Tibial nerve (tissue), 4 donors: ENCODE measurements at regions not wholly inside any gene's neighbourhood (a gene's known extent, or its start where the extent isn't known, plus 50 kb on each side); places are given as distances from the start of the nearest gene placed in this dataset.

Experiments
- DNase-seq, 2 donors: peaks; one replicate each; pipeline ENCODE4 v3.0.0-alpha.2; 2019; ENCODE audit warnings: low spot score in 2 of 2
- H3K27ac ChIP-seq, 4 donors: fragments of 200-600 bp; sonication (generic) in 3 of 4; one replicate each; pipeline ENCODE4 v1.5.1; 2017 to 2019; ENCODE audit warnings: mild to moderate bottlenecking in 1 of 4
- H3K27me3 ChIP-seq, 2 donors: fragments of 200-600 bp; sonication (generic) in 1 of 2; one replicate each; pipeline versions ENCODE4 v1.5.1 to v1.6.0; 2017 to 2019
- H3K36me3 ChIP-seq, 3 donors: fragments of 200-600 bp; sonication (generic); one replicate each; pipeline ENCODE4 v1.5.1; 2018 to 2019
- H3K4me1 ChIP-seq, 4 donors: fragments of 200-600 bp; sonication (generic) in 3 of 4; one replicate each; pipeline ENCODE4 v1.5.1; 2017 to 2019
- H3K4me3 ChIP-seq, 4 donors: fragments of 200-600 bp; sonication (generic) in 3 of 4; one replicate each; pipeline ENCODE4 v1.5.1; 2017 to 2019; ENCODE audit warnings: mild to moderate bottlenecking in 1 of 4, moderate library complexity in 1 of 4
- H3K9me3 ChIP-seq, 4 donors: fragments of 200-600 bp; sonication (generic) in 3 of 4; one replicate each; pipeline ENCODE4 v1.5.1; 2017 to 2019
- EP300 ChIP-seq, 2 donors: sonication (generic); formaldehyde crosslinking; IDR thresholded peaks; one replicate each; pipeline ENCODE4 v1.6.1; 2017; ENCODE audit warnings: antibody characterized with exemption in 2 of 2, mild to moderate bottlenecking in 1 of 2
- POLR2A ChIP-seq, 2 donors: fragments of 450-650 bp; IDR thresholded peaks; one replicate each; pipeline ENCODE4 v1.6.1; 2017; ENCODE audit warnings: antibody characterized with exemption in 2 of 2, mild to moderate bottlenecking in 2 of 2, moderate library complexity in 2 of 2
- WGBS, 2 donors: methylation state at CpG; one replicate each; pipeline ENCODE4 v1.1.5; 2018; 5-methylcytosine and 5-hydroxymethylcytosine counted together
- TF ChIP-seq, protein P1 (sequence below), 5 experiments: fragments of 200-600 bp in 3 of 5; fragments of 450-650 bp in 2 of 5; sonication (generic) in 3 of 5; IDR thresholded peaks; one replicate each; pipeline ENCODE4 v1.5.1; 2016 to 2019; ENCODE audit warnings: antibody characterized with exemption in 5 of 5, mild to moderate bottlenecking in 3 of 5, moderate library complexity in 2 of 5

DNA sequence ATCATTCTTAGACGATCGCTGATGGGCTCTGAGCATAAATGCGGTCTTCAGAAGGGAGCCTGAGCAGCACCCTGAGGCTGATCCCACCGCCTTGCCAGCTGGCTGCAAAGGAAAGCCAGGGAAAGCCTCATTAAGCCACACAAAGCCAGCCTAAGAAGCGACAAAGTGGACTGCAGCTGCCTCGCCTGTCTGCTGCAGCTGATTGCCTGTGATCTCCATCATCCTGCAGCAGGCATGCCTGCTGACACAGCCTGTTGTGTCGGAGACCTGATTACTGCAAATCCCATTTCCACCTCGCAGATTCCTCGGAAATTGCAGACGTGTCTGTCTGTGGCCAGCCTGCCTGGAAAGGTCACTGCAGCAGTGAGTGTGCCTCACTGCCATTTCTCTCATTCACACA, 1087.0 kb upstream of the AUTS2 start:
- WGBS, 2 donors = 24 to 43% methylated on average over 10 of the region's 10 CpGs
- TF ChIP-seq EP300 (IDR thresholded peaks at IDR 0.05) (no peak), POLR2A (IDR thresholded peaks at IDR 0.05) (no peak)
- TF ChIP-seq, protein P1, sequence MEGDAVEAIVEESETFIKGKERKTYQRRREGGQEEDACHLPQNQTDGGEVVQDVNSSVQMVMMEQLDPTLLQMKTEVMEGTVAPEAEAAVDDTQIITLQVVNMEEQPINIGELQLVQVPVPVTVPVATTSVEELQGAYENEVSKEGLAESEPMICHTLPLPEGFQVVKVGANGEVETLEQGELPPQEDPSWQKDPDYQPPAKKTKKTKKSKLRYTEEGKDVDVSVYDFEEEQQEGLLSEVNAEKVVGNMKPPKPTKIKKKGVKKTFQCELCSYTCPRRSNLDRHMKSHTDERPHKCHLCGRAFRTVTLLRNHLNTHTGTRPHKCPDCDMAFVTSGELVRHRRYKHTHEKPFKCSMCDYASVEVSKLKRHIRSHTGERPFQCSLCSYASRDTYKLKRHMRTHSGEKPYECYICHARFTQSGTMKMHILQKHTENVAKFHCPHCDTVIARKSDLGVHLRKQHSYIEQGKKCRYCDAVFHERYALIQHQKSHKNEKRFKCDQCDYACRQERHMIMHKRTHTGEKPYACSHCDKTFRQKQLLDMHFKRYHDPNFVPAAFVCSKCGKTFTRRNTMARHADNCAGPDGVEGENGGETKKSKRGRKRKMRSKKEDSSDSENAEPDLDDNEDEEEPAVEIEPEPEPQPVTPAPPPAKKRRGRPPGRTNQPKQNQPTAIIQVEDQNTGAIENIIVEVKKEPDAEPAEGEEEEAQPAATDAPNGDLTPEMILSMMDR (IDR thresholded peaks at IDR 0.05) = no peak
- no peak for DNase-seq
- Histone ChIP-seq H3K27me3 (no peaks in the 10 kb centered on the region), H3K4me3 (no peak overlapping the region), H3K9me3 (peaks cover 0 to 21% (median 0%) of the 10 kb centered on the region in 4 donors), H3K27ac (no peak overlapping the region), H3K36me3 (no peaks in the 10 kb centered on the region), H3K4me1 (no peaks in the 10 kb centered on the region)

DNA sequence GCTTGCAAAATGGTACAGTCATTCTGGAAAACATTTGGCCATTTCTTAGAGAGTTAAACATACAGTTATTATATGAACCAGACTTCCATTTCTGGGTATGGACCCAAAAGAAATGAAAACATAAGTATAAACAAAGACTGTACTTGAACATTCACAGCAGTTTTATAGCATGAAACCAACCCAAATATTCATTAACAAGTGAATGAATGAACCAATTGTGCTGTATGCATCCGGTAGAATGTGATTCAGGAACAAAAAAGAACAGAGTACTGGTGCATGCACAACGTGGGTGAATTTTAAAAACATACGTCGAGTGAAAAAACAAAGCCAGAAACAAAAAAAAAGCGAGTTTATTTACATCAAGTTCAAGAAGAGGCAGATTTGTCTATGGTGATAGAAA, 1085.8 kb upstream of the AUTS2 start:
- no peak for DNase-seq
- TF ChIP-seq, protein P1 (IDR thresholded peaks at IDR 0.05) = no peak
- TF ChIP-seq POLR2A (IDR thresholded peaks at IDR 0.05) = no peak
- no peak for TF ChIP-seq EP300 (IDR thresholded peaks at IDR 0.05)
- no peak overlapping the region for H3K27ac ChIP-seq
- H3K9me3 ChIP-seq = peaks cover 0 to 21% (median 0%) of the 10 kb centered on the region in 4 donors
- 28 to 40% methylated on average over 5 of the region's 5 CpGs for WGBS, 2 donors
- H3K36me3 ChIP-seq = no peaks in the 10 kb centered on the region
- H3K4me1 ChIP-seq = no peaks in the 10 kb centered on the region
- no peak overlapping the region for H3K4me3 ChIP-seq
- H3K27me3 ChIP-seq = no peaks in the 10 kb centered on the region

DNA sequence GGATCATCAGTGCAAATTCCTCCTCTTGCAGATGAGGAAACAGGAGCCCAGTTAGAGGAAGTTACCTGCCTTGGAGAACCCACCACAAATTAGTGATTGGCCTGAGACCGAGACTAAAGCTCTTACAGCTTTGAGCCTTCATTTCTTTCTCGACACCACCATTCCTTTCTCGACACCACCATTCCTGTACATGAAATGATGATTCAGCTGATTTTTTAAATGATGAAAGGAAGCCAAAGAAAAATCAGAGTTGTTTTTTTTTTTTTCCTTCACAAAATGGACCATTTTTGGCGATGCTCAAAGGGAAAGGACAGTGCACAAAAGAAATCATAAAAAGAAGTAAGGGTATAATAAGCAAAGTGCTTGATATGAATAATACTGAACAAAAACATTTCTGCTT, 1080.2 kb upstream of the AUTS2 start:
- Histone ChIP-seq H3K27me3 (no peaks in the 10 kb centered on the region), H3K4me3 (no peak overlapping the region), H3K4me1 (no peaks in the 10 kb centered on the region), H3K27ac (no peak overlapping the region), H3K9me3 (no peaks in the 10 kb centered on the region), H3K36me3 (no peaks in the 10 kb centered on the region)
- TF ChIP-seq EP300 (IDR thresholded peaks at IDR 0.05) (no peak), POLR2A (IDR thresholded peaks at IDR 0.05) (no peak)
- TF ChIP-seq, protein P1 (IDR thresholded peaks at IDR 0.05) = no peak
- no peak for DNase-seq
- WGBS, 2 donors = 91% methylated on average over 4 of the region's 4 CpGs

DNA sequence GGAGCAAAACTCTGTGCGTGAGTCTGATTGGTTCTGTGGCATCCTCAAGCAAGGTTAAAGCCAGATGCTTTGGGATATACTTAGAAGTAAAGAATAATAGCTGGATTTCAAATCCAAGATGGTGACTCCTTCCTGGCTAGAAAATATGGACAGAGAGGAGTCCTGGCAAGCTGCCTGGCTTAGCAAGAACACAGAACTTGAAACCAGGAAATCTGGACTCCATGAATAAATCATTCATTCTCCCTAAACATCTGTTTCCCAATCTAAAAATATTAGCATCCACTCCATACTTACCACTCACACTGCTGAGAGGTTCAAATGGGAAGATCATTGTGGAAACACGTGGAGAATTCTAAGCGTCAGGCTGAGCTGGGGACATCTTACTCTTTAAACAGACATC, 1074.1 kb upstream of the AUTS2 start:
- DNase-seq = no peak
- TF ChIP-seq, protein P1 (IDR thresholded peaks at IDR 0.05) = no peak
- TF ChIP-seq EP300 (IDR thresholded peaks at IDR 0.05) = no peak
- TF ChIP-seq POLR2A (IDR thresholded peaks at IDR 0.05) = no peak
- no peak overlapping the region for H3K27ac ChIP-seq
- no peaks in the 10 kb centered on the region for H3K4me1 ChIP-seq
- no peak overlapping the region for H3K4me3 ChIP-seq
- 77 to 84% methylated on average over 3 of the region's 3 CpGs for WGBS, 2 donors
- no peaks in the 10 kb centered on the region for H3K27me3 ChIP-seq
- no peaks in the 10 kb centered on the region for H3K36me3 ChIP-seq
- no peaks in the 10 kb centered on the region for H3K9me3 ChIP-seq

DNA sequence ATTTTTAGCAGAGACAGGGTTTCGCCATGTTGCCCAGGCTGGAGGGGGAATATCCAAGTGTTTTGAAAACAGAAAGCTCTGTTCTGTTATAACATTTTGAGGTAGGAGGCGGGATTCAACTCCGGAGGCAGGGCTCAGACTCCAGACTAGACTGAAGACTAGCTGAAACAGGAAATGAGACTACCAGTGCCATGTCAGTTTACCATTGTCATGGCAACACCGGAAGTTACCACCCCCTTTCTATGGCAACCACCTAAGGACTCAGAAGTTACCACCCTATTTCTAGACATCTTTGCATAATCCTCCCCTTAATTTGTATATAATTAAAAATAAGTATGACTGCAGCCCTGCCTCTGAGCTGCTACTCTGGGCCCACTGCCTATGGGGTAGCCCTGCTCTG, 1069.1 kb upstream of the AUTS2 start:
- 92 to 96% methylated on average over 4 of the region's 4 CpGs for WGBS, 2 donors
- H3K4me1 ChIP-seq = no peaks in the 10 kb centered on the region
- H3K4me3 ChIP-seq = no peak overlapping the region
- TF ChIP-seq POLR2A (IDR thresholded peaks at IDR 0.05) (no peak), EP300 (IDR thresholded peaks at IDR 0.05) (no peak)
- TF ChIP-seq, protein P1 (IDR thresholded peaks at IDR 0.05) = no peak
- no peaks in the 10 kb centered on the region for H3K27me3 ChIP-seq
- no peak for DNase-seq
- no peaks in the 10 kb centered on the region for H3K36me3 ChIP-seq
- H3K9me3 ChIP-seq = no peaks in the 10 kb centered on the region
- H3K27ac ChIP-seq = no peak overlapping the region
